GM23248 (cell line): ENCODE measurements at regions not wholly inside any gene's neighbourhood (a gene's known extent, or its start where the extent isn't known, plus 50 kb on each side); places are given as distances from the start of the nearest gene placed in this dataset.
"Not testable (repeated sequence)": the region's sequence is repeated elsewhere in the genome, so short reads cannot be mapped to it uniquely, and the experiment has no call there.

ENCODE experiments used
- DNase-seq: peaks from one replicate; pipeline ENCODE4 v3.0.0-alpha.2; 2015
- H2AFZ ChIP-seq: fragments of 200-600 bp; sonication (generic); 2 replicates; pipeline ENCODE4 v1.6.1; 2016; ENCODE audit warnings: antibody characterized with exemption
- H3F3A ChIP-seq: fragments of 200-600 bp; sonication (generic); 2 replicates; pipeline ENCODE4 v1.6.1; 2016; ENCODE audit warnings: mild to moderate bottlenecking, antibody characterized with exemption, mixed run types; ENCODE audit not compliant: insufficient read depth
- H3K27ac ChIP-seq: fragments of 200-600 bp; sonication (generic); 2 replicates; pipeline ENCODE4 v1.5.1; 2016; ENCODE audit warnings: mild to moderate bottlenecking
- H3K27me3 ChIP-seq: fragments of 200-600 bp; sonication (generic); replicated peaks from 2 replicates; pipeline ENCODE4 v1.6.1; 2016; ENCODE audit warnings: mild to moderate bottlenecking; ENCODE audit not compliant: insufficient read depth
- H3K36me3 ChIP-seq: fragments of 200-600 bp; sonication (generic); 2 replicates; pipeline ENCODE4 v1.6.1; 2016; ENCODE audit warnings: low read depth, mild to moderate bottlenecking
- H3K4me1 ChIP-seq: fragments of 200-600 bp; sonication (generic); 2 replicates; pipeline ENCODE4 v1.6.1; 2016; ENCODE audit warnings: mild to moderate bottlenecking; ENCODE audit not compliant: insufficient read depth
- H3K4me2 ChIP-seq: fragments of 200-600 bp; sonication (generic); one replicate; pipeline ENCODE4 v1.6.1; 2016; ENCODE audit warnings: mild to moderate bottlenecking; ENCODE audit not compliant: unreplicated experiment
- H3K4me3 ChIP-seq: fragments of 200-600 bp; sonication (generic); 2 replicates; pipeline ENCODE4 v1.5.1; 2016; ENCODE audit warnings: mild to moderate bottlenecking
- H3K79me2 ChIP-seq: fragments of 200-600 bp; sonication (generic); 2 replicates; pipeline ENCODE4 v1.6.1; 2016; ENCODE audit warnings: mild to moderate bottlenecking; ENCODE audit not compliant: insufficient read depth
- H3K9ac ChIP-seq: fragments of 200-600 bp; sonication (generic); 2 replicates; pipeline ENCODE4 v1.6.1; 2016; ENCODE audit warnings: mild to moderate bottlenecking
- H3K9me2 ChIP-seq: fragments of 200-600 bp; sonication (generic); 2 replicates; pipeline ENCODE4 v1.6.1; 2016; ENCODE audit warnings: mixed run types, mild to moderate bottlenecking, moderate library complexity; ENCODE audit not compliant: insufficient read depth
- H3K9me3 ChIP-seq: fragments of 200-600 bp; sonication (generic); one replicate; pipeline ENCODE4 v1.6.1; 2017; ENCODE audit warnings: low read depth
- H4K20me1 ChIP-seq: fragments of 200-600 bp; sonication (generic); 2 replicates; pipeline ENCODE4 v1.6.0; 2016; ENCODE audit not compliant: insufficient read depth
- WGBS, 2 experiments: methylation state at CpG; one replicate each; pipeline ENCODE4 v1.1.6; 2015 to 2017; ENCODE audit warnings: low lambda C conversion rate in 2 of 2, low coverage in 1 of 2; ENCODE audit errors: missing lambda C conversion rate in 2 of 2; 5-methylcytosine and 5-hydroxymethylcytosine counted together
- in situ Hi-C: fragments of 300-500 bp; cut with MboI; formaldehyde crosslinking; loops from 2 replicates; pipeline ENCODE4 v1.15.0; 2020

- DNase-seq, H3K27ac ChIP-seq, H2AFZ ChIP-seq, H3K9me3 ChIP-seq, H3K27me3 ChIP-seq, H3K4me2 ChIP-seq, in situ Hi-C loops, H3F3A ChIP-seq, H3K36me3 ChIP-seq, H3K4me3 ChIP-seq, H3K4me1 ChIP-seq, H4K20me1 ChIP-seq, H3K79me2 ChIP-seq, H3K9me2 ChIP-seq, H3K9ac ChIP-seq: not testable (repeated sequence)
- 2 to 5% methylated on average over 2 of the region's 2 CpGs for WGBS, 2 experiments
Measured at GRCh38 chr18:14606546-14606945, 63.1 kb upstream of the POTEC start.

DNA sequence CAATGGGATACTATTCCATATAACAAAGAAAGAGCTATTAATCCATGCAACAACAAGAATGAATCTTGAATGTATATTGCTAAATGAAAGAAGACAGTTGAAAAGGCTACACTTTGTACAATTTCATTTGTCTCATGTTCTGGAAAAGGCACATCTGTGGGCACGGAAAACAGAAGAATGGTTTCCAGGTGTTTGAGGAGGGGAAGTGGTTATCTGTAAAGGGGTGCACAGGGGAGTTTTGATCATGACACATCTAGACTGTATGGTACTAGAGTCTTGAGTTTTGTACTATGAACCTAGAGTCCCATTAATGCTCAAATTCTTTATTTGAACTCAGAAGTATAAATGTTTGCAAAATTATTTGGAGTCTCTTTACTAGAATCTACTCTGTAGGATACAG is 64.0 kb upstream of the POTEC start:
- H3K9me2 ChIP-seq, H3K4me3 ChIP-seq, H3K27me3 ChIP-seq, in situ Hi-C loops, H3K27ac ChIP-seq, H3F3A ChIP-seq, H3K36me3 ChIP-seq, H2AFZ ChIP-seq, H3K4me2 ChIP-seq, H3K79me2 ChIP-seq, H4K20me1 ChIP-seq, H3K4me1 ChIP-seq, H3K9me3 ChIP-seq, H3K9ac ChIP-seq, DNase-seq: not testable (repeated sequence)
- WGBS, 2 experiments: 0% methylated on average over 1 of the region's 1 CpG

- H3K27ac ChIP-seq, H2AFZ ChIP-seq, H3F3A ChIP-seq, H3K4me3 ChIP-seq, H3K9ac ChIP-seq, H3K9me3 ChIP-seq, H3K4me1 ChIP-seq, H4K20me1 ChIP-seq, H3K36me3 ChIP-seq, in situ Hi-C loops, H3K9me2 ChIP-seq, H3K4me2 ChIP-seq, H3K27me3 ChIP-seq, H3K79me2 ChIP-seq, DNase-seq: not testable (repeated sequence)
Measured at GRCh38 chr18:14612422-14612821, 69.0 kb upstream of the POTEC start.

DNA sequence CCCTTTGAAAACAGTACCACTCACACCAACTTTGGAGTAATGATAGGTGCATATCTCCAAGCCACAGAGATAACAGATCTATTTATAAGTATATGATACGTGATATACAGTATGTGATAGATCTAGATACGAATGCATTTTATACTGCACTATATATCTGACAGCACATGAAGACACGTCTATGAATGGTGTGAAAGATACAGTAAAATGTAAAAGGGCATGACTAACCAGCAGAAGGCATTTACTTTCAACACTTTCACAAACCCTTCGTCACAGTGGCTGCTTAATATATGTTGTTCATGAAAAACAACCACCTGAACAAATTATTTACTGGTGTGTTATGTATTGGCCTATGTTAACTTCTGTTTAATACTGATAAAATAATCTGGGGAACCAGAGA is 71.1 kb upstream of the POTEC start:
- H3K9ac ChIP-seq, H3K4me3 ChIP-seq, H3K9me3 ChIP-seq, H3K27me3 ChIP-seq, H3K27ac ChIP-seq, H3K36me3 ChIP-seq, H3K4me1 ChIP-seq, H3K9me2 ChIP-seq, H3F3A ChIP-seq, H3K79me2 ChIP-seq, in situ Hi-C loops, DNase-seq, H4K20me1 ChIP-seq, H2AFZ ChIP-seq, H3K4me2 ChIP-seq: not testable (repeated sequence)
- WGBS, 2 experiments: 4 to 8% methylated on average over 4 of the region's 4 CpGs

GRCh38 chr18:14627336-14627735 is 83.9 kb upstream of the POTEC start:
- H3K4me2 ChIP-seq, DNase-seq, in situ Hi-C loops, H3K79me2 ChIP-seq, H2AFZ ChIP-seq, H3K4me1 ChIP-seq, H3K9me2 ChIP-seq, H3F3A ChIP-seq, H3K9ac ChIP-seq, H4K20me1 ChIP-seq, H3K27me3 ChIP-seq, H3K36me3 ChIP-seq, H3K4me3 ChIP-seq, H3K9me3 ChIP-seq, H3K27ac ChIP-seq: not testable (repeated sequence)
- 15 to 29% methylated on average over 4 to 5 of the region's 5 CpGs for WGBS, 2 experiments

DNA sequence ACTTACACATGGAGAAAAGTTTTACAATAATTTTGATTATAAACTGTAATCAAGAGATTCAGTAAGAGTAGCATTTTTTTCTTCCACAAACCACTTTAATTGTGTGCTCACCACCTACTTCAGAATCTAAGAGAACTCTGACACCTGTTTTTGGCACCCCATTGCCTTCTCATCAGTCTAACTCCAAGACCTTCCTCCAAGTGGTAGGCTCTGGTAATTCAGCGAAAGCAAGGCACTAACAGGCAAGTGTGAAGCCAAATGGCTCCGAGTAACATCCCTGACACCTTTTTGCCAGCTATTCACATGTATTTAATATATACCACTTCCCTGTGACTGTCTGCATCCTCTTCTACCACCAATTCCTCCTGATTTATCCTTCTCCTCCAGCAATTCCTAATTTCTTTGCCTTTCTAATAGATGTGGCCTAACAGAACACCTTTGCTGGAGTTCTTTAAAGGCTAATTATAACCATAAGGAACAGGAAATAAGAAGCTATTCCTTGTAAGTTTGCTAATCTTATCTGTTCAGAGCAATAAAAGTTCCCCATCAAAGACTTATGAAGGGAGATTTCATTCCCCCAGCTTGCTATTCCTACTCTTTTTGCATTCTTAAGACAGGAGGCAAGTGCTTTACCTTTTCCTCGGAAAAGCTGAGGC is 85.1 kb upstream of the POTEC start:
- in situ Hi-C loops, H3K79me2 ChIP-seq, H2AFZ ChIP-seq: not testable (repeated sequence)

DNA sequence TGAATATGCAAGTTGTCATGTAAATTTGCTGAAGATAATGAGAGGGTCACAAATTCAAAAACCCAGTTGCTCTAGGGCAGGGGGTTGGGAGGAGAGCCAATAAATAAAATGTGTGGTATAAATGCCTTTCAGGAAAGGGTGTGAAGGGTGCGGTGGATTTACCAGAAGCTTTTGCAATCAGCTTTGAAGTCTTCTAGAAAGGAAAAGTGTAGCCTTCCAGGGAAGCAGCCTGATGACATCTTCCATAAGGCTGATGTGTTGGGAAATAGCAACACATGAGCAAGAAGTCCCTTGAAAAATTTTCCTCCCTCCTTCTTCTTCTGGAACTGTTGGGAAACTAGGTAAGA is 85.6 kb upstream of the POTEC start:
- H4K20me1 ChIP-seq, H3K9me2 ChIP-seq, H3K9me3 ChIP-seq, H3K27me3 ChIP-seq, H3K9ac ChIP-seq, H3K4me3 ChIP-seq, DNase-seq, H3F3A ChIP-seq, H3K36me3 ChIP-seq, H2AFZ ChIP-seq, H3K4me1 ChIP-seq, H3K27ac ChIP-seq, H3K4me2 ChIP-seq, in situ Hi-C loops, H3K79me2 ChIP-seq: not testable (repeated sequence)
- 0 to 25% methylated on average over 1 of the region's 1 CpG for WGBS, 2 experiments

More for the DNA sequence above, 85.1 kb upstream of the POTEC start:
- not testable (repeated sequence) for H3K4me2 ChIP-seq, H3K9me2 ChIP-seq, DNase-seq, H3F3A ChIP-seq, H3K27me3 ChIP-seq, H3K27ac ChIP-seq, H3K36me3 ChIP-seq, H3K4me3 ChIP-seq, H3K4me1 ChIP-seq, H4K20me1 ChIP-seq, H3K9me3 ChIP-seq, H3K9ac ChIP-seq
- WGBS, 2 experiments: 4 to 11% methylated on average over 3 of the region's 3 CpGs

DNA sequence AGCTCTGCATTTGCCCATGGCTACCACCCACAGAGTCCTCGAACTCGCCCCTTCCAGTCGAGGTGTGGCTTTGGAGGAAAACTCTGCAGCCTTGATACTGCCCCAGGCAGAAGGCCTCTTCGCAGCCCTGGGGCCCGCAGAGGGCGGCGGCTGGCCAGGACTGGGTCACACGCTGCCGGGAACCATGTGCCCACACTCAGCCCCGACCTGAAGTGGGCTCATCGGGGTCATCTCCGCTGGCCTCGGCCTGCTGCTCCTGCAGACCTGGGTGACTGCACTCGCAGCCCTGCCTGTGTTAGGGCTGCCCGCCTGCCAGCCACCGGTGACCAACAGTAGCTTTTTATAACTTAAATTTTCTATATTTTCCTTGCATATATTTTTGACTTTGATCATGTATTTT is 89.6 kb upstream of the POTEC start:
- H3K4me1 ChIP-seq, H3K9me3 ChIP-seq, H3K4me3 ChIP-seq, H3K36me3 ChIP-seq, H3K9ac ChIP-seq, H3K4me2 ChIP-seq, H2AFZ ChIP-seq, H4K20me1 ChIP-seq, DNase-seq, in situ Hi-C loops, H3K27ac ChIP-seq, H3K79me2 ChIP-seq, H3K9me2 ChIP-seq, H3F3A ChIP-seq, H3K27me3 ChIP-seq: not testable (repeated sequence)
- WGBS, 2 experiments: 53 to 59% methylated on average over 11 to 13 of the region's 16 CpGs
